GM18508 (cell line): ENCODE measurements at regions not wholly inside any gene's neighbourhood (a gene's known extent, or its start where the extent isn't known, plus 50 kb on each side); places are given as distances from the start of the nearest gene placed in this dataset.

Experiments used
- ATAC-seq: cut with Tn5 transposase; IDR thresholded peaks from one replicate; pipeline ENCODE4 v1.9.1; 2021; ENCODE audit warnings: moderate number of reproducible peaks; ENCODE audit not compliant: insufficient read depth, unreplicated experiment

GRCh38 chr5:18181575-18181974, 547.3 kb downstream of the TAF11L14 start:
- no peak for ATAC-seq

GRCh38 chr5:18195910-18196309, 561.6 kb downstream of the TAF11L14 start:
- no peak for ATAC-seq

- ATAC-seq, result no peak
These were observed 563.5 kb downstream of the TAF11L14 start for GRCh38 chr5:18197734-18198133.

- no peak for ATAC-seq
These were observed 567.9 kb downstream of the TAF11L14 start for GRCh38 chr5:18202164-18202563.

- ATAC-seq, result no peak
These were observed 569.0 kb downstream of the TAF11L14 start for GRCh38 chr5:18203296-18203695.

GRCh38 chr5:18213666-18214065, 579.4 kb downstream of the TAF11L14 start:
- ATAC-seq, result no peak

- no peak for ATAC-seq
These were observed 581.8 kb downstream of the TAF11L14 start for GRCh38 chr5:18216016-18216415.

- no peak for ATAC-seq
These were observed 582.5 kb downstream of the TAF11L14 start for GRCh38 chr5:18216729-18217128.

GRCh38 chr5:18219241-18219640, 585.0 kb downstream of the TAF11L14 start:
- ATAC-seq, result no peak

GRCh38 chr5:18220631-18221030, 586.4 kb downstream of the TAF11L14 start:
- ATAC-seq, result no peak

- ATAC-seq, result no peak
These were observed 602.1 kb downstream of the TAF11L14 start for GRCh38 chr5:18236386-18236785.

GRCh38 chr5:18238321-18238720, 604.1 kb downstream of the TAF11L14 start:
- ATAC-seq, result no peak

- no peak for ATAC-seq
These were observed 606.7 kb downstream of the TAF11L14 start for GRCh38 chr5:18240971-18241370.

GRCh38 chr5:18243846-18244245, 609.6 kb downstream of the TAF11L14 start:
- ATAC-seq, result no peak

- no peak for ATAC-seq
These were observed 610.0 kb downstream of the TAF11L14 start for GRCh38 chr5:18244309-18244708.

- ATAC-seq, result no peak
These were observed 618.3 kb downstream of the TAF11L14 start for GRCh38 chr5:18252559-18252958.

- no peak for ATAC-seq
These were observed 630.0 kb downstream of the TAF11L14 start for GRCh38 chr5:18264126-18264882.

GRCh38 chr5:18270635-18271338, 636.5 kb downstream of the TAF11L14 start:
- ATAC-seq, result no peak

- ATAC-seq, result no peak
These were observed 642.7 kb downstream of the TAF11L14 start for GRCh38 chr5:18276939-18277338.

GRCh38 chr5:18281947-18282581, 647.8 kb downstream of the TAF11L14 start:
- no peak for ATAC-seq

GRCh38 chr5:18285257-18285656, 651.0 kb downstream of the TAF11L14 start:
- no peak for ATAC-seq
